HEK293 (cell line): ENCODE measurements at regions not wholly inside any gene's neighbourhood (a gene's known extent, or its start where the extent isn't known, plus 50 kb on each side); places are given as distances from the start of the nearest gene placed in this dataset.

Source experiments
- CTCF ChIP-seq: fragments of 450-650 bp; formaldehyde crosslinking; IDR thresholded peaks from 2 replicates; pipeline ENCODE4 v1.5.1; 2016; ENCODE audit warnings: missing biosample characterization, missing genetic modification characterization
- GLI2 ChIP-seq: fragments of 450-650 bp; formaldehyde crosslinking; IDR thresholded peaks from 2 replicates; pipeline ENCODE4; 2017; ENCODE audit warnings: missing biosample characterization, missing genetic modification characterization, low read depth, borderline replicate concordance
- INSM2 ChIP-seq: fragments of 450-650 bp; formaldehyde crosslinking; IDR thresholded peaks from 2 replicates; pipeline ENCODE4 v1.5.1; 2016; ENCODE audit warnings: missing biosample characterization, missing genetic modification characterization
- REPIN1 ChIP-seq: fragments of 450-650 bp; formaldehyde crosslinking; IDR thresholded peaks from 2 replicates; pipeline ENCODE4 v1.5.1; 2017; ENCODE audit warnings: missing biosample characterization, missing genetic modification characterization, low read depth
- ZFP37 ChIP-seq: fragments of 450-650 bp; formaldehyde crosslinking; IDR thresholded peaks from 2 replicates; pipeline ENCODE4 v1.5.1; 2016; ENCODE audit warnings: missing biosample characterization, missing genetic modification characterization

GRCh38 chr2:224248944-224249371 is 152.9 kb downstream of the FAM124B start:
- TF ChIP-seq ZFP37 (tag by site-specific recombination) (no peak), INSM2 (tag by site-specific recombination) (no peak), CTCF (no peak), GLI2 (tag by site-specific recombination) (no peak), REPIN1 (no peak)
